IgD-negative memory B cell (primary cell): ENCODE measurements at regions not wholly inside any gene's neighbourhood (a gene's known extent, or its start where the extent isn't known, plus 50 kb on each side); places are given as distances from the start of the nearest gene placed in this dataset.

Source experiments
- H3K27ac Mint-ChIP-seq, 3 donors: one replicate each; pipeline ENCODE4 v1.8.0; 2020 to 2022; ENCODE audit warnings: mild to moderate bottlenecking in 3 of 3, mixed read lengths in 3 of 3, moderate library complexity in 1 of 3
- H3K27me3 Mint-ChIP-seq: one replicate; pipeline ENCODE4 v1.8.0; 2021; ENCODE audit warnings: mixed read lengths
- H3K36me3 Mint-ChIP-seq: one replicate; pipeline ENCODE4 v1.8.0; 2020; ENCODE audit warnings: mild to moderate bottlenecking, mixed read lengths
- H3K4me1 Mint-ChIP-seq, 3 donors: one replicate each; pipeline ENCODE4 v1.8.0; 2020 to 2022; ENCODE audit warnings: mixed read lengths in 3 of 3, mild to moderate bottlenecking in 1 of 3
- H3K4me3 Mint-ChIP-seq, 4 donors: one replicate each; pipeline ENCODE4 v1.8.0; 2020 to 2022; ENCODE audit warnings: mild to moderate bottlenecking in 4 of 4, mixed read lengths in 4 of 4, moderate library complexity in 3 of 4
- H3K9me3 Mint-ChIP-seq, 3 donors: one replicate each; pipeline ENCODE4 v1.8.0; 2020 to 2021; ENCODE audit warnings: mixed read lengths in 3 of 3, mild to moderate bottlenecking in 1 of 3

DNA sequence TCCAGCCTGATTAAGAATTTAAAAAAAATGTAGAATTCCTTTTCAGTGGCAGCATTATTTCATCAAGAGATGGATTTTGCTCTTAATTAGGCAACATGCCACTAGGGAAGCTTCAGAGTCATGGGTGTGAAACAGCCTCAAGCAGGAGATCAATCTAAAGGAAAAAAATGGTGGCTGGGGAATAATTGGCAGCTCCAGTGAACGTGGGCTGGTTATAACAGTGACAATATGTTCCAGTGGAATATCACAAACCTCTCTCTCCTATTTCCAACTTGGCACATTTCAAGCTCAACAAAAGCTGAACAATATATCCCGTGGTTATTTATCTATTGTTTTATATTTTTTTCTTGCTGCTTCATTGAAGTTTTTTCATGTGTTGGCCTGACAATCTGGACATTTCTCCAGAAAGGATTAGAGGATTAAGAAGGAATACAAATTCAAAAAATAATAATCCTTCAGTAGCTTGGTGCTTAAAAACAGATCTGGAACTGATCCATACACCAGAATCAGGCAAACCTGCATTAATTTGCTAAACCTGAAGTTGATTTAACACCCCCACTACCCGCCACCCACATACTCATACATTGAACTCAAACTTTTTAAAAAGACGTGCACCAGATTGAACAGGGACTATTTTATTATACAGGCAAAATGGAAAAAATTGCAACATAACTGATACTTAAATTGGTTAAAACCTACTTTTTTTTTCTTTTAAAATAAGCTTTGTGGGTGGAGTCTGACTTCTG is 255.9 kb upstream of the SPRED2 start:
- Mint-ChIP-seq H3K36me3 (no peaks in the 10 kb centered on the region), H3K4me3 (no peak overlapping the region), H3K9me3 (peaks cover 0 to 3% (median 2%) of the 10 kb centered on the region in 3 donors), H3K27ac (no peak overlapping the region), H3K27me3 (peaks cover 9% of the 10 kb centered on the region), H3K4me1 (no peaks in the 10 kb centered on the region)

DNA sequence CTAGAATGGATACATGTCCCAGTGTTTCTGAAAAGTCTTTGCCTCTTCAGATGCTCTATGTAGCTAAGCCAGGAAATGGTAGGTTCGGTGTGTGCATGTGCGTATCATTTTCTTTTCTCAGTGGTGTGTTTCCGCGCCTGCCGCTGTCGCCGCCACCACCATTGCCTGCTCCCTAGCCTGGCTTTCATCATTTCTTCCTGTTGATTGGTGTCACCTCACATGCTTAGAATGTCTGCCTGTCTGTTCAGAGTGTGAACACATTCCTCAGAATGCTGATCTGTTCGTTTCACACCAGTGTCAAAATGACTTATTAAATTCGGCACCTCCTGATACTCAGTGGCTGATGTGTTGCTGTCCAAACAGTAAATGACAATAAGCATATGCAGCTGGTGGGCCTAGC is 255.2 kb upstream of the SPRED2 start:
- Mint-ChIP-seq H3K36me3 (no peaks in the 10 kb centered on the region), H3K4me3 (no peak overlapping the region), H3K4me1 (no peaks in the 10 kb centered on the region), H3K9me3 (peaks cover 2 to 3% (median 2%) of the 10 kb centered on the region in 3 donors), H3K27me3 (peaks cover 9% of the 10 kb centered on the region), H3K27ac (no peak overlapping the region)

GRCh38 chr2:65686928-65687521 is 254.6 kb upstream of the SPRED2 start:
- H3K9me3 Mint-ChIP-seq = peaks cover 1 to 8% (median 3%) of the 10 kb centered on the region in 3 donors
- H3K4me1 Mint-ChIP-seq = no peaks in the 10 kb centered on the region
- H3K4me3 Mint-ChIP-seq = no peak overlapping the region
- no peak overlapping the region for H3K27ac Mint-ChIP-seq
- H3K27me3 Mint-ChIP-seq = peaks cover 9% of the 10 kb centered on the region
- no peaks in the 10 kb centered on the region for H3K36me3 Mint-ChIP-seq

- Mint-ChIP-seq H3K9me3 (peaks cover 3 to 10% (median 10%) of the 10 kb centered on the region in 3 donors), H3K4me1 (no peaks in the 10 kb centered on the region), H3K4me3 (no peak overlapping the region), H3K27ac (no peak overlapping the region), H3K36me3 (peaks cover 2% of the 10 kb centered on the region), H3K27me3 (peaks cover 6% of the 10 kb centered on the region)
Observed at GRCh38 chr2:65681503-65681902, 249.1 kb upstream of the SPRED2 start.

GRCh38 chr2:65678779-65679391 is 246.5 kb upstream of the SPRED2 start:
- Mint-ChIP-seq H3K4me1 (no peaks in the 10 kb centered on the region), H3K9me3 (peaks cover 8 to 26% (median 12%) of the 10 kb centered on the region in 3 donors), H3K27me3 (peaks cover 6% of the 10 kb centered on the region), H3K27ac (no peak overlapping the region), H3K36me3 (peaks cover 6% of the 10 kb centered on the region), H3K4me3 (no peak overlapping the region)

GRCh38 chr2:65675350-65675749 is 243.0 kb upstream of the SPRED2 start:
- H3K27ac Mint-ChIP-seq = no peak overlapping the region
- H3K4me3 Mint-ChIP-seq = no peak overlapping the region

GRCh38 chr2:65671670-65672242 is 239.4 kb upstream of the SPRED2 start:
- peaks cover 5 to 29% (median 9%) of the 10 kb centered on the region in 3 donors for H3K9me3 Mint-ChIP-seq
- H3K4me3 Mint-ChIP-seq = no peak overlapping the region
- no peak overlapping the region for H3K27ac Mint-ChIP-seq
- H3K27me3 Mint-ChIP-seq = peaks cover 2% of the 10 kb centered on the region
- H3K4me1 Mint-ChIP-seq = no peaks in the 10 kb centered on the region
- H3K36me3 Mint-ChIP-seq = peaks cover 4% of the 10 kb centered on the region

More at GRCh38 chr2:65675350-65675749, 243.0 kb upstream of the SPRED2 start:
- peaks cover 4% of the 10 kb centered on the region for H3K27me3 Mint-ChIP-seq
- peaks cover 5 to 16% (median 10%) of the 10 kb centered on the region in 3 donors for H3K9me3 Mint-ChIP-seq
- H3K4me1 Mint-ChIP-seq = no peaks in the 10 kb centered on the region
- H3K36me3 Mint-ChIP-seq = peaks cover 6% of the 10 kb centered on the region

- Mint-ChIP-seq H3K9me3 (peaks cover 0 to 16% (median 6%) of the 10 kb centered on the region in 3 donors), H3K27ac (no peak overlapping the region), H3K36me3 (no peaks in the 10 kb centered on the region), H3K27me3 (peaks cover 2% of the 10 kb centered on the region), H3K4me3 (no peak overlapping the region), H3K4me1 (no peaks in the 10 kb centered on the region)
Observed at GRCh38 chr2:65669574-65669973, 237.2 kb upstream of the SPRED2 start.

DNA sequence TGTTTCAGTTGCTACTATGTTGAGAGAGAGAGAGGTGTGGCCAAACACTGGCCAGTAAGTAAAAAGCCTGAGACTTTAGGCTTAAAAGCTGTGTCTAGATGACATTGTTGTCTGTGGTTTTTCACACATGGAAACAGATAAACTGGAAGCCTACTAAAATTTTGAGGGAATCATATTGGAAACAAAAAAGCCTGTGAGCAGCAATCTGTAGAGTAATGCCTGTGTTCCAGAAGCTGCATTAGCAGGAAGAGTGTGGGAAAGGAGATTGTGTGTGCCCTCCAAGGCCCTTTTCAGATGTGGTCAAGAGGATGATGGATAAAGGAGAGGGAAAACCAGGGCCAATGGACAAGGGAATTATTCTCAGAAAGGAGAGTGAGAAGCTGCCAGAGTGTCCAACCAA is 236.3 kb upstream of the SPRED2 start:
- no peaks in the 10 kb centered on the region for H3K4me1 Mint-ChIP-seq
- no peak overlapping the region for H3K27ac Mint-ChIP-seq
- no peaks in the 10 kb centered on the region for H3K36me3 Mint-ChIP-seq

DNA sequence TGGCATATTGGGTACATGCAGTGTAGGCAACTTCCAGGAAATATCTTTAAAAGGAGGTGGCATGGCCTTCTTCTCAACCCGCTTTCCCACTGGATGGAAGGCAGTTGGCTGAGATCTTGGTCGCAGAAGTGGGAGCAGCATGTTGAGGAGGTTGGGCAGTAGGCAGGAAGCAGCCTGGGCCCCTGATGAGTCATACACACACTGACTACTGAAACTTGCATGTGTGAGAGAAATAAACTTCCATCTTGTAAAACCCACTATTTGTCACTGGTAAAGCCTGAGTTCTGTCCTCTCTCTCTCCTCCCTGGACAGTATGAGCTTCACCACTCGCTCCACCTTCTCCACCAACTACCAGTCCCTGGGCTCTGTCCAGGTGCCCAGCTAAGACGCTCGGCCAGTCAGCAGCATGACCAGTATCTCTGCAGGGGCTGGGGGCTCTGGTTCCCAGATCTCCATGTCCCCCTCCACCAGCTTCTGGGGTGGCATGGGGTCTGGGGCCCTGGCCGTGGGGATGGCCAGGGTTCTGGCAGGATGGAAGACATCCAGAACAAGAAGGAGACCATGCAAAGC is 233.8 kb upstream of the SPRED2 start:
- Mint-ChIP-seq H3K27me3 (peaks cover 4% of the 10 kb centered on the region), H3K4me1 (no peaks in the 10 kb centered on the region), H3K36me3 (no peaks in the 10 kb centered on the region), H3K4me3 (no peak overlapping the region), H3K27ac (no peak overlapping the region), H3K9me3 (peaks cover 0 to 13% (median 6%) of the 10 kb centered on the region in 3 donors)

More for the DNA sequence above, 236.3 kb upstream of the SPRED2 start:
- Mint-ChIP-seq H3K4me3 (no peak overlapping the region), H3K9me3 (peaks cover 0 to 13% (median 6%) of the 10 kb centered on the region in 3 donors), H3K27me3 (peaks cover 4% of the 10 kb centered on the region)

DNA sequence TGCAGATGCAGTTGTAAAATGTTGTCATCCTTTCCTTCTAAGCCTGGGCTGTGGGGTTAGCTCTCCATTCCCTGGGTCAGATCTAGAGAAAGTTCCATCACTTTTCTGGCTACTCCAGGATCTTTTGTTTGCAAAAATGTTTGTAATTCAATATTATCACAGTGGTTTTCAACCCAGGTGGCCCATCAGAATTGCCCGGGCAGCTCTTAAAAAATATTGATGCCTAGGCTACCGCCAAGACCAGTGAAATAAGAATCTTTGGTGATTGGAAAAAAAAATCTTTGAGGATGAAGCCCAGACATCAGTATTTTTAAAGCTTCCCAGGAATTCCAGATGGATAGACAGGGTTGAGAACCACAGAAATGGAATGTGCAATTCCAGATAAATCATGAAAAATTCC is 232.5 kb upstream of the SPRED2 start:
- Mint-ChIP-seq H3K9me3 (peaks cover 0 to 13% (median 6%) of the 10 kb centered on the region in 3 donors), H3K27ac (no peak overlapping the region), H3K4me1 (no peaks in the 10 kb centered on the region), H3K27me3 (peaks cover 2% of the 10 kb centered on the region), H3K36me3 (no peaks in the 10 kb centered on the region), H3K4me3 (no peak overlapping the region)

GRCh38 chr2:65663831-65664407 is 231.5 kb upstream of the SPRED2 start:
- no peaks in the 10 kb centered on the region for H3K36me3 Mint-ChIP-seq
- no peaks in the 10 kb centered on the region for H3K4me1 Mint-ChIP-seq
- H3K27ac Mint-ChIP-seq = no peak overlapping the region
- no peak overlapping the region for H3K4me3 Mint-ChIP-seq
- H3K9me3 Mint-ChIP-seq = peaks cover 0 to 8% (median 6%) of the 10 kb centered on the region in 3 donors
- peaks cover 2% of the 10 kb centered on the region for H3K27me3 Mint-ChIP-seq

- no peak overlapping the region for H3K4me3 Mint-ChIP-seq
- no peaks in the 10 kb centered on the region for H3K36me3 Mint-ChIP-seq
- H3K4me1 Mint-ChIP-seq = no peaks in the 10 kb centered on the region
- H3K27ac Mint-ChIP-seq = no peak overlapping the region
- H3K27me3 Mint-ChIP-seq = peaks cover 2% of the 10 kb centered on the region
- H3K9me3 Mint-ChIP-seq = peaks cover 0 to 3% (median 0%) of the 10 kb centered on the region in 3 donors
Observed at GRCh38 chr2:65662654-65663432, 230.4 kb upstream of the SPRED2 start.
